T-helper 1 cell treated with Interleukin-12 subunit alpha and Interleukin-12 subunit beta and Interleukin-4 antibody, amounts not matched to agents 30 μg/mL and 1 μg/mL, for 36 hours (primary cell): ENCODE measurements at regions not wholly inside any gene's neighbourhood (a gene's known extent, or its start where the extent isn't known, plus 50 kb on each side); places are given as distances from the start of the nearest gene placed in this dataset.

Experiments used
- H3K27ac Mint-ChIP-seq: one replicate; pipeline ENCODE4 v1.8.0; 2021; ENCODE audit warnings: mild to moderate bottlenecking, mixed read lengths
- H3K27me3 Mint-ChIP-seq: one replicate; pipeline ENCODE4 v1.8.0; 2021; ENCODE audit warnings: low read depth, mixed read lengths
- H3K36me3 Mint-ChIP-seq: one replicate; pipeline ENCODE4 v1.8.0; 2021; ENCODE audit warnings: low read depth, mixed read lengths
- H3K4me1 Mint-ChIP-seq: one replicate; pipeline ENCODE4 v1.8.0; 2021; ENCODE audit warnings: low read depth, mixed read lengths
- H3K4me3 Mint-ChIP-seq: one replicate; pipeline ENCODE4 v1.8.0; 2021; ENCODE audit warnings: mild to moderate bottlenecking, moderate library complexity, mixed read lengths
- H3K9me3 Mint-ChIP-seq: one replicate; pipeline ENCODE4 v1.8.0; 2021; ENCODE audit warnings: mixed read lengths

DNA sequence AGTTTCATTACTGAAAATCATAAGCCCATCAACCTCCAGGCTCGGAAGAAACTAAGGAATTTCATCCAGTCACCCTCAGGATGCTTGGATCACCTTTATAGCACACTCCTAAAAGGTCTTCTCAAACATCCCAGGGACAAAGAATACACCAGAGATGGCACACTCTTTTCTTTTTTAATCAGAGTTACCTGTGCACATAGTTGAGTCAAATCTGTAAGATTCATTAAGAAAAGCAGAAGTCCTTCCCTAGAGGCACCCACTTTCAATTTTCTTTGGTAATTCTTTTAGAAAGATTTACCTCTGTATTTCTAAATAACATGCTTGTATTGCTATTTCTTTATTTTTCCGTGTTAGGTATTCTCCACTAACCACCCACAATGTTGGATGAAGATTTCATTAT is 50.6 kb upstream of the IL6 start:
- H3K4me1 Mint-ChIP-seq, result peaks cover 81% of the 10 kb centered on the region
- peaks cover 13% of the 10 kb centered on the region for H3K9me3 Mint-ChIP-seq
- H3K27ac Mint-ChIP-seq, result peak overlapping the region; percentile 90
- peaks cover 3% of the 10 kb centered on the region for H3K27me3 Mint-ChIP-seq
- H3K36me3 Mint-ChIP-seq, result peaks cover 18% of the 10 kb centered on the region
- H3K4me3 Mint-ChIP-seq, result peak overlapping the region; percentile 25

DNA sequence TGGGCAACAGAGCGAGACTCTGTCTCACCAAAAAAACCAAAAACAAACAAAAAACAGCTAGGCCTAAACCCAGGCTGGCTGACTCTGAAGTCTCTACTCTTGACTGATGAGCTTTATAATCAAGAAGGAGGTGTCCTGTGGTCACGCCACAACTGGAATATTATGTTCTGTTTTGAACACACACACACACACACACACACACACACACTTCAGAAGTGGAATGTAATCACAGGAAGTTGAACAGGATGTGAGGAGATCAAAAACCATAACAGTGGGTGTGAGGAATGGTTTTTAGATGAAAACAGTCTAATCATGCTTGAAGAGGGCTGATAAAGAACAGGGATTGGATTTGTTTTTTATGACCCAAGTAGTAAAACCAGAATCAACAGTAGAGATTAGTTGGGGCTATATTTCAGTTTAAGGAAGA is 51.1 kb upstream of the IL6 start:
- Mint-ChIP-seq H3K36me3 (peaks cover 18% of the 10 kb centered on the region), H3K27ac (peak overlapping the region; percentile 75), H3K4me1 (peaks cover 77% of the 10 kb centered on the region), H3K9me3 (peaks cover 13% of the 10 kb centered on the region), H3K27me3 (peaks cover 3% of the 10 kb centered on the region), H3K4me3 (peak overlapping the region; percentile 25)

DNA sequence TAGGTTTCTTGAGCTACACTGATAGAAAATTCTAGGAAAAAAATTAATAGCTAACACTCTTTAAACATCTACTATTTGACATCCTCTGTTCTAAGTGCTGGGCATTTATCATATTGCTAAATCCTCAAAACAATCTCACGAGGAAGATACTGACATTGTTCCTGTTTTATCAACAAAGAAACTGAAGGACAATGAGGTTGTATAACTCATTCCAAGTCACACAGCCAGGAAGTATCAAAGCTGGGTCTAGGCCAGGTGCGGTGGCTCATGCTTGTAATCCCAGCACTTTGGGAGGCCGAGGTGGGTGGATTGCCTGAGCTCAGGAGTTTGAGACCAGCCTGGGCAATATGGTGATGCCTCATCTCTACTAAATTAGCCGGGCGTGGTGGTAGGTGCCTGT is 51.6 kb upstream of the IL6 start:
- peaks cover 72% of the 10 kb centered on the region for H3K4me1 Mint-ChIP-seq
- H3K9me3 Mint-ChIP-seq, result peaks cover 13% of the 10 kb centered on the region
- peaks cover 6% of the 10 kb centered on the region for H3K27me3 Mint-ChIP-seq
- peaks cover 16% of the 10 kb centered on the region for H3K36me3 Mint-ChIP-seq
- peak overlapping the region; percentile 75 for H3K27ac Mint-ChIP-seq
- H3K4me3 Mint-ChIP-seq, result no peak overlapping the region

DNA sequence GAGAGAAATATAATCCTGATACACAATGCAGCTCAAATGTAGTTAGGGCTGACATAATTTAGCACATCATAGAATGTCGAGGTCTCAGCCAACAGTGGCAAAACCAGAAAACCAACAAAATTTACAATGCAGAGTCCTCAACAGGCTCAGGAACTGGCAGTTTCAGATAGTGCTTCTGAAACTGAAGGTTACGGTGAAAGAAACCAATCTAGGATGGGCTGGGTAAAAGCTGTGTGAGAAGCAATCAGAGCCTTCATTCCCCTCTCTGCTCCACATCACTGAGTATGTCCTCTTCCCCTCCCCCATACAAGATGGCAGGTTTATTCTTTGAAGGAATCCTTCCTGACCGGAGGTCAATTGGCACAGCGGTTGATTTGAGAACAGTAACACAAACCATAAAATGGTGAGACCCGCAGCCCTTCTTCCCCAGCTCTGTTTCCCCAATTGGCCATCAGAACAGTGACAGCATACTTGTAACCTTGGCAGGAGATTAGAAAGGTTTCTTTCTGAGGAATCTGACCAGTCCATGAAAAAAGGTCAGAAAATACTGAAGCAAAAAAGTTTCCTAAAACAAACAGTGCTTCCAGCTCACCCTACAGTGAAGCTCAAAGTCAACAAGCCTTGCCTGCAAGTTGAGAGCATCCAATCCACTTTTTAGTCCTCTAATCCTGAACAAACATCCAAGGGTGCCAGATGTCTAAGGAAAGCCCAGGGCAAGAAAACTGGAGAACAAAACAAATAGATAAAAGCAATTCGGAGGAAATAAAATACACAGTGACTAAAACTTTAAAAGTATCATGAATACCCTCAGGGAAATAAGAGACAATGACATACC is 53.9 kb upstream of the IL6 start:
- peaks cover 56% of the 10 kb centered on the region for H3K4me1 Mint-ChIP-seq
- peaks cover 7% of the 10 kb centered on the region for H3K27me3 Mint-ChIP-seq
- peak overlapping the region; percentile 39 for H3K27ac Mint-ChIP-seq
- peaks cover 12% of the 10 kb centered on the region for H3K36me3 Mint-ChIP-seq
- H3K9me3 Mint-ChIP-seq, result peaks cover 9% of the 10 kb centered on the region
- H3K4me3 Mint-ChIP-seq, result peak overlapping the region; percentile 21

DNA sequence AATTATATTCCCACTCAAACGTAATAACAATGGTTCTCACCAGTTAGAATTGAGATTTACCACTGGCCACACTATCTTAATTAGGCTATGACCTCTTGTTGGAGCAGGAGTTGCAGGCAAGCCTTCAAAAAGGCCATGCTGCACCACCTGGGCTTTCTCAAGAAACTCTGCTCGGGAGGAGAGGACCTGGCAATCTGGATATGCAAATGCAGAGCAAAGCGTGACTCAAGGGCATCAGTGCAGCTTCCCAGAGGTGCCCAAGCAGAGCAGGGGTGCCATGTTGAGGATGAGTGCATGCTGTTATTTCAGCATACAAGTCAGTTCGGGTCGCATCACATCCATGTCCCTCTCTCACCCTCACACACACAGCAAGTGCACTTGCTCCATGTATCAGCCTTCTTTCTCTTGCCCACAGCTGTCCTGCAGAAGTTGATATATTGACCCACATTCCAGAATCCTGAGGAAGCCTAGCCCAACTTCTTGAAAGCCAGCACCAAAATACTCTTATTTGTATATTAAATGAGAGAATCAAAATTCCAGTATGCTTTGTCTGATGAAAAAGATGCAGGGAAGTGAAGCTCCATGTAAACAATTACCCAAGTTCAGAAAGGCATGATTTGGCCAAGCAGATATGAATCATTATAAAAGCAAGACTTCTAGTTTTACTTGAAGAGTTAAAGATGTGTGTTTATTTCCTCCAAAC is 55.7 kb upstream of the IL6 start:
- peaks cover 7% of the 10 kb centered on the region for H3K27me3 Mint-ChIP-seq
- H3K9me3 Mint-ChIP-seq, result peaks cover 9% of the 10 kb centered on the region
- H3K4me3 Mint-ChIP-seq, result no peak overlapping the region
- H3K27ac Mint-ChIP-seq, result peak overlapping the region; percentile 7
- peaks cover 12% of the 10 kb centered on the region for H3K36me3 Mint-ChIP-seq
- H3K4me1 Mint-ChIP-seq, result peaks cover 40% of the 10 kb centered on the region

DNA sequence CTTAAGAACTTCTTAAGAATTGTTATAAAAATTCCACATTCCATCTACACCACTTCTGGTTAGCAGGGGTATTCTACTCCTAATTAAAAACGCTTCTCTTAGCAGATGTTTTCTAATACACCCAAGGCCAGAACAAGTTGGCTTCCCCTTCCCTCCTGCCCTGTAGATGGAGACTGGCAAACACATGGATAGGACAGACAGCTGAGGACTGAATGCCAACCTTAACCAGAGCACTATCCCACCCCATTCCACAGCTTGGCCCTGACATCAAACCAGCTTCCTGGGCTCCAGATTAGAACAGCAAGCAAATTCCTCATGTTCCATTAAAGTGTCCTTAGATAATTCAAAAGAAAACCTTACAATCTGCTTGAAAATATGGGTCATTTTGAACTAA is 56.6 kb upstream of the IL6 start:
- H3K36me3 Mint-ChIP-seq, result peaks cover 16% of the 10 kb centered on the region
- H3K27me3 Mint-ChIP-seq, result peaks cover 7% of the 10 kb centered on the region
- H3K9me3 Mint-ChIP-seq, result peaks cover 14% of the 10 kb centered on the region
- H3K4me3 Mint-ChIP-seq, result no peak overlapping the region
- no peak overlapping the region for H3K27ac Mint-ChIP-seq
- H3K4me1 Mint-ChIP-seq, result peaks cover 41% of the 10 kb centered on the region

DNA sequence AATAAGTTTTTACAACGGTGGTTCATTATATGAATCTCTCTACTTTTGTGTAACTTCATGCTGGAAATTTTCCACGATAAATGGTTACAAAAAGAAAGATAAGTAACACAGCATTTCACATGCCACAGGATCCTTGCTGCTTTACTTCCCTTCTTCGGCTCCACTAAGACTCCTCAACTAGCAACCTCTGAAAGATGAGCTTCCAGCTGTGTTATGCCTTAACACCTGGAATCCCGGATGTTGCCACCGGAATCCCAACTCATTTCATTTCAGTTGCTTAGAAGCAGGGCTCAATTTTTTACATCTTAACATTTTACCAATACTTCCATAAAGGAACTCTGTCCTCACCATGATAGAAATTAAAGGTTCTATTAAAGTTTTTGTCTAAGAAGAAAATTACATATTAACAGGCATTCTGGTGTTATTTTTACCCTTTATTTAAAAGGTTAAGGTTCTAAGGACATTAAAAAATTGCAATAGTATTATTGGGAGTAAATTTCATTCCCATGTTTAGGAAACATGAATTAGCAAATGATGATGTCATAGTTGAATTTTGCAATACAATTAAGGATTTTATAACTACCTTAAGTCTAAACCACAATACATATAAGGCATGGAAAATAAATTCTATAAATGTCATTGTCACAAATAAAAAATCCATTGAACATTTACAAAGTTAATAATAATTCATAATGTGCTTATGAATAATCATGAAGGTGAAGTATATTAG is 57.1 kb upstream of the IL6 start:
- peaks cover 14% of the 10 kb centered on the region for H3K9me3 Mint-ChIP-seq
- no peak overlapping the region for H3K4me3 Mint-ChIP-seq
- H3K27ac Mint-ChIP-seq, result no peak overlapping the region
- H3K27me3 Mint-ChIP-seq, result peaks cover 7% of the 10 kb centered on the region
- peaks cover 16% of the 10 kb centered on the region for H3K36me3 Mint-ChIP-seq
- peaks cover 37% of the 10 kb centered on the region for H3K4me1 Mint-ChIP-seq

DNA sequence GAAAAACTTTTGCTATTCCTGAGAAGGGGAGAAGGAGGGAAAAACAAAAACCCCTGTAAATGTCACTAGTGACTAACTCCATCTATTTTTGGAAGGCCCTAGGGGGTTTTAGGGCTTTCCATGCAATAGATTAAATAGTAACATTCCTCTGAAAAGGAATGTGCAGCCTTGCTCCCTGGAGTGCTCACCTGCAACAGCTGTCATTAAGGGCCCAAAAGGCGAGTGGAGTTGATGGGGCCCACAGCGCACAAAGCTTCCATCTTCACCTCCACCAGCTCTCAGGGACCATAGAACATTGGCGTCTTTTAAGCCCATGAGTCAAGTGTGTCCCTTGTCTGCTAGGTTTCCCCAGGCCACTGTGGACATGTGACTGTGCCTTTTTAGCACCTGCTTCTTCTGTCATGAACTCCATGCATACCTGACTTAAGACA is 58.0 kb upstream of the IL6 start:
- peaks cover 12% of the 10 kb centered on the region for H3K9me3 Mint-ChIP-seq
- no peak overlapping the region for H3K27ac Mint-ChIP-seq
- no peak overlapping the region for H3K4me3 Mint-ChIP-seq
- H3K36me3 Mint-ChIP-seq, result peaks cover 16% of the 10 kb centered on the region
- H3K27me3 Mint-ChIP-seq, result peaks cover 7% of the 10 kb centered on the region
- H3K4me1 Mint-ChIP-seq, result peaks cover 32% of the 10 kb centered on the region

DNA sequence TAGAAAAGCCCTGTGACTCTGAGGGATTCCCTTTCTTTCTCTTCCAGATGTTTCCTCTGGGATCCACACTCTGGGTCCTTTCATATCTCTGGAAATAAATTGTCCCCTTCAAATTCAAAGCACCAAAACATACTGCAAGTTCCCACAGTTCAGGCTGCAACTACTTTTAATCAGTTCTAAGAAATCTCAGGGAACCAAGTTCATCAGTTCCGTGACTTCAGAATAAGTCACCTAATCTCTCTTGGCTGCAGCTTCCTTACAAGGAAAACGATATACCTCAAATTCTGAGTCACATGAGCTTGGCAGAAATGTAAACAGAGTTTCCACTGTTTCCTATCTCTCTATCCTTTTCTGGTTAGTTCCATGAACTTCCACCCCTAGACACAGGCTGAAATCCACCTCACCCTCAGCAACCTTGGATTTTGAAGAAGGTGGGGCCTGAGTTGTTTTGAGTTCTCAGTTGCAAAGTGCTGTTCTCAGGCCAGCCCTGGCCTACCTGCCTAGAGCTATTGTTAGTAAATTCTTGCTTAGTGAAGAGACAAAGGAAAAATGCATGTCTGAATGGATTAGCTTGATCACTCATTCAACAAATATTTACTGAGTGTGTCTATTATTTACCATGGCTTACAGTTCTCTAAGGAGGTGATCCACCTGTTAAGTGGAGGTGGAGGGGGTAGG is 59.3 kb upstream of the IL6 start:
- no peak overlapping the region for H3K27ac Mint-ChIP-seq
- peaks cover 30% of the 10 kb centered on the region for H3K4me1 Mint-ChIP-seq
- H3K36me3 Mint-ChIP-seq, result peaks cover 6% of the 10 kb centered on the region

DNA sequence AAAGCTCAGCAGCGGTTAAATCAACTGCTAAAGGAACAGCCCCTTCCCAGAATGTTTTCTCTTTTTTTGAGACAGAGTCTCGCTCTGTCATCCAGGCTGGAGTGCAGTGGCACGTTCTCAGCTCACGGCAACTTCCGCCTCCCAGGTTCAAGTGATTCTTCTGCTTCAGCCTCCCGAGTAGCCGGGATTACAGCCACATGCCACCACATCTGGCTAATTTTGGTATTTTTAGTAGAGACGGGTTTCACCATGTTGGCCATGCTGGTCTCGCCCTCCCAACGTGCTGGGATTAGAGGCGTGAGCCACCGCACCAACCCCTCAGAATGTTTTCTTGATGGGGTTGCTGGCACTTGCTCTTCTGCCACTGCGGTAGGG is 59.8 kb upstream of the IL6 start:
- Mint-ChIP-seq H3K36me3 (peaks cover 6% of the 10 kb centered on the region), H3K4me3 (no peak overlapping the region), H3K27me3 (peaks cover 12% of the 10 kb centered on the region), H3K4me1 (peaks cover 30% of the 10 kb centered on the region), H3K9me3 (peaks cover 4% of the 10 kb centered on the region), H3K27ac (no peak overlapping the region)

More for the DNA sequence above, 59.3 kb upstream of the IL6 start:
- Mint-ChIP-seq H3K27me3 (peaks cover 7% of the 10 kb centered on the region), H3K9me3 (peaks cover 4% of the 10 kb centered on the region), H3K4me3 (no peak overlapping the region)

DNA sequence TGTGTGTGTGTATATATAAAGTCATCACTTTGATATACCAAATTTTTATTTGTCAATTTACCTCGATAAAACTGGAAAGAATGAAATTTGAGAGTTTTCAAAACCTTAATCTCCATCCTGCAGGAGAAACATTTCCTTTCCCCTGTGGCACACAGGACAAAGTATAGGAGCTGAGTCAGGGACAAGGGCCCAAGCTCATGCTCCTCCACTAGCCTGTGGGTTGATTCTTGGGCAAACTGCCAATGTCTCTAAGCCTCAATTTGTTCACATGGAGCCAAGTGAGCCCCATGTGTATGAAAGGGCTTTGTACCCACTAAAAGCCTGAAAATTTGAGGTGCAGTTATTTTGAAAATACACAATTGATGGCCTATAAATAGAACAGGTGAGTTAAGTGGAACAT is 60.3 kb upstream of the IL6 start:
- peaks cover 6% of the 10 kb centered on the region for H3K36me3 Mint-ChIP-seq
- peaks cover 4% of the 10 kb centered on the region for H3K9me3 Mint-ChIP-seq
- peaks cover 30% of the 10 kb centered on the region for H3K4me1 Mint-ChIP-seq
- peaks cover 14% of the 10 kb centered on the region for H3K27me3 Mint-ChIP-seq
- H3K27ac Mint-ChIP-seq, result no peak overlapping the region
- no peak overlapping the region for H3K4me3 Mint-ChIP-seq

DNA sequence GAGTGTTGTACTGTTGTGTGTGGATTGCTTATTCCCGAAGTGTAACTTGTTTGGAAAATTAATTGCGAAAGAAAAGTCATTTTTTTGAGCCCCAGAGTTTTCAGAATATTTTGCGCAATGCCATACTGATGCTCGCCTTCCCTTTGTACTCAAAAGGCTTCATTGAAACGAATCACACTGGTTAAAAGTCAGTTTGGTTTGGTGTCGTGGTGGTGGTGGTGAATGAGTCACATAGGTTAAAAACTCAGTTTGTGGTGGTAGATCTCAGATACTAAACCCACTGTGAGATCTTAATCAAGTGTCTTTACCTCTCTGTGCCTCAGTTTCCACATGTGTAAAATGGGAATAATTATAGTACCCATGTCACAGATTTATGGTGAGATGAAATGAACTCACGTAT is 61.1 kb upstream of the IL6 start:
- Mint-ChIP-seq H3K9me3 (peaks cover 4% of the 10 kb centered on the region), H3K4me3 (no peak overlapping the region), H3K4me1 (peaks cover 29% of the 10 kb centered on the region), H3K27me3 (peaks cover 18% of the 10 kb centered on the region), H3K36me3 (peaks cover 6% of the 10 kb centered on the region), H3K27ac (no peak overlapping the region)

DNA sequence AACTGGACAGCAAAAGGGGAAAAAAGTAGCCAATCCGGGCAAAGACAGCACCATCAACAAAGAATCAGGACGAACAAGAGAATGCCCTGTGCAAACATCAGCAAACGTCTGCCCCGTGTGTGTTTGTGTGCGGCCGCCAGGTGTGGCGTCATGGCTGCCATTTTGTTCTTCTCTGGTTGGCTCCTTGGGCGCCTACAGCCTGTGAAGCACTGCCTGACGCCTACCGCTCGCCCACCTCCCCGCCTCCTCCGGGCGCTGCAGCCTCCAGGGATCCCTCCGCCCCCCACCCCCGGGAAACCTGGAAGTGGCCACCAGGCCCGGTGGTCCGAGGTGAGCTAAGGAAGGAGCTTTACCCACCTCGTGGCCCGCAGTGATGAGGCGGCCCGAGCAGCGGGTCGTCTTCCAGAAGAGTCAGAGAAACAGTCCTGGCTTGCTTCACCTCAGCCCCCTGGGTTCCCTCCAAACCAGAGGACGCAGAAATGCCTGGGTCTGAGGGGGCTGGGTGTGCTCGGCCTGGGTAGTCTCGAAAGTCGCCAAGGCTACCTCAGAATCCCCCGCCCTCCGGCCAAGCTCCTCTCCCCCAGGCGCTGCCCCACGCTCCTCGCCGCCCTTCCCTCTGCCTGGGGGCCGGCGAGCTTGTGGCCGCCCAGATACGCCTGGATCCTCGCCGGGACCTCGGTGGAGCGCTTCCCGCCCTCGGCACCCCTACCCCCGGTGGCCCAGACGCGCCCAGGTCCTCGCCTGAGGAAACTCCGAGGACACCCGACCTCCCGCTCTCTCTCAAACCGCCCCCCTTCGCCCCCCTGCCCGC is 61.8 kb upstream of the IL6 start:
- Mint-ChIP-seq H3K9me3 (peaks cover 4% of the 10 kb centered on the region), H3K27ac (no peak overlapping the region), H3K27me3 (peaks cover 13% of the 10 kb centered on the region), H3K4me3 (no peak overlapping the region), H3K36me3 (peaks cover 6% of the 10 kb centered on the region), H3K4me1 (peaks cover 29% of the 10 kb centered on the region)
